PC-9 (cell line): ENCODE measurements at regions not wholly inside any gene's neighbourhood (a gene's known extent, or its start where the extent isn't known, plus 50 kb on each side); places are given as distances from the start of the nearest gene placed in this dataset.

Experiments
- EZH2 ChIP-seq: fragments of 200-600 bp; sonication (generic); IDR thresholded peaks from 2 replicates; pipeline ENCODE4 v1.8.0; 2017; ENCODE audit warnings: antibody characterized with exemption, low read depth
- TF ChIP-seq, protein P1 (sequence below): fragments of 200-600 bp; sonication (generic); conservative IDR thresholded peaks from 2 replicates; pipeline ENCODE4 v1.6.1; 2017; ENCODE audit warnings: mixed run types, antibody characterized with exemption, mild to moderate bottlenecking, moderate library complexity

DNA sequence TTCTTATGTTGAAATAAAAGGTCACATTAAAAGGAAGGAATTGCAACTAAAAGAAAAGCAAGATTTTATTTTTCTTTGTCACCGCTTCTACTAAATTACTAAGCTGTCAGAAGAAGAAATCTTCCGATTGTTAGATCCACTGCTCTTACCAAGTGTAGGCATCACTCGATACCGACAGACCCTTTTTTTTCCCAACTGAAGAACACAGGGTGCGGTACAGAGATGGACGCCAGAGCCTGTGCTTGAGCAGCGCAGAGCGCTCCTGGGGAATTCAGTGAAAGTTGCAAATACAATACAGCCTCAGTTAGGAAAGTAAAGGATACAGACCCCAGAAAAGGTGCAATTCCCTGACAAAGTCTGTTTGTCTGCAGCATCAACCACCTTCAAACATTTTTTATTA, 94.9 kb upstream of the WDR17 start:
- TF ChIP-seq, protein P1, sequence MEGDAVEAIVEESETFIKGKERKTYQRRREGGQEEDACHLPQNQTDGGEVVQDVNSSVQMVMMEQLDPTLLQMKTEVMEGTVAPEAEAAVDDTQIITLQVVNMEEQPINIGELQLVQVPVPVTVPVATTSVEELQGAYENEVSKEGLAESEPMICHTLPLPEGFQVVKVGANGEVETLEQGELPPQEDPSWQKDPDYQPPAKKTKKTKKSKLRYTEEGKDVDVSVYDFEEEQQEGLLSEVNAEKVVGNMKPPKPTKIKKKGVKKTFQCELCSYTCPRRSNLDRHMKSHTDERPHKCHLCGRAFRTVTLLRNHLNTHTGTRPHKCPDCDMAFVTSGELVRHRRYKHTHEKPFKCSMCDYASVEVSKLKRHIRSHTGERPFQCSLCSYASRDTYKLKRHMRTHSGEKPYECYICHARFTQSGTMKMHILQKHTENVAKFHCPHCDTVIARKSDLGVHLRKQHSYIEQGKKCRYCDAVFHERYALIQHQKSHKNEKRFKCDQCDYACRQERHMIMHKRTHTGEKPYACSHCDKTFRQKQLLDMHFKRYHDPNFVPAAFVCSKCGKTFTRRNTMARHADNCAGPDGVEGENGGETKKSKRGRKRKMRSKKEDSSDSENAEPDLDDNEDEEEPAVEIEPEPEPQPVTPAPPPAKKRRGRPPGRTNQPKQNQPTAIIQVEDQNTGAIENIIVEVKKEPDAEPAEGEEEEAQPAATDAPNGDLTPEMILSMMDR = no peak
- TF ChIP-seq EZH2 = no peak
